ENCODE measurements at regions not wholly inside any gene's neighbourhood (a gene's known extent, or its start where the extent isn't known, plus 50 kb on each side); places are given as distances from the start of the nearest gene placed in this dataset.

DNA sequence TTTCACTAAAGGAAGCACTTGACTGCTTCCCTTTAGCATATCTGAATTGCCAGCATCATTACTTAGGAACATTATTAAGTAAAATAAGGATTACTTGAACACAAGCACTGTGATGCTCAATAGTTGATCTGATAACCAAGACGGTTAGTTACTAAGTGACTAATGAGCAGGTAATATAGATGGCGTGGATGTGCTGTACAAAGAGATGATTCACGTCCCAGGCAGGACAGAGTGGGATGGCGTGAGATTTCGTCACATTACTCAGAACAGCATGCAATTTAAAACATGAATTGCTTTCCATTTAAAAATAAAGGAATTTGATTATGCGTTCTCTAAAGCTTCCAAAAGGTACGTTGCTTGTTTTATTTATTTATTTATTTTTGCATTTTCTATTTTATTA lies 240.0 kb upstream of the ARHGEF26 start:
- no TSS peak for BruUV-seq (replicated peaks)
- Mint-ChIP-seq H3K27ac (ENCODE audit: unreplicated experiment) (no peak overlapping the region), H3K9me3 (ENCODE audit: low read depth, unreplicated experiment) (no peaks in the 10 kb centered on the region), H3K36me3 (ENCODE audit: insufficient read depth, unreplicated experiment) (no peaks in the 10 kb centered on the region), H3K27me3 (ENCODE audit: unreplicated experiment) (no peaks in the 10 kb centered on the region), H3K4me1 (ENCODE audit: low read depth, unreplicated experiment) (no peaks in the 10 kb centered on the region), H3K4me3 (ENCODE audit: low read depth, unreplicated experiment) (no peak overlapping the region)
- TF ChIP-seq, protein P1, sequence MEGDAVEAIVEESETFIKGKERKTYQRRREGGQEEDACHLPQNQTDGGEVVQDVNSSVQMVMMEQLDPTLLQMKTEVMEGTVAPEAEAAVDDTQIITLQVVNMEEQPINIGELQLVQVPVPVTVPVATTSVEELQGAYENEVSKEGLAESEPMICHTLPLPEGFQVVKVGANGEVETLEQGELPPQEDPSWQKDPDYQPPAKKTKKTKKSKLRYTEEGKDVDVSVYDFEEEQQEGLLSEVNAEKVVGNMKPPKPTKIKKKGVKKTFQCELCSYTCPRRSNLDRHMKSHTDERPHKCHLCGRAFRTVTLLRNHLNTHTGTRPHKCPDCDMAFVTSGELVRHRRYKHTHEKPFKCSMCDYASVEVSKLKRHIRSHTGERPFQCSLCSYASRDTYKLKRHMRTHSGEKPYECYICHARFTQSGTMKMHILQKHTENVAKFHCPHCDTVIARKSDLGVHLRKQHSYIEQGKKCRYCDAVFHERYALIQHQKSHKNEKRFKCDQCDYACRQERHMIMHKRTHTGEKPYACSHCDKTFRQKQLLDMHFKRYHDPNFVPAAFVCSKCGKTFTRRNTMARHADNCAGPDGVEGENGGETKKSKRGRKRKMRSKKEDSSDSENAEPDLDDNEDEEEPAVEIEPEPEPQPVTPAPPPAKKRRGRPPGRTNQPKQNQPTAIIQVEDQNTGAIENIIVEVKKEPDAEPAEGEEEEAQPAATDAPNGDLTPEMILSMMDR (IDR thresholded peaks at IDR 0.05; ENCODE audit: unreplicated experiment) = no peak
- DNase-seq = no peak
- intact Hi-C loops (cut with micrococcal nuclease; ENCODE audit: unreplicated experiment) = no loop called here
- CTCF ChIA-PET = no interaction called here

- Mint-ChIP-seq H3K27ac (ENCODE audit: unreplicated experiment) (no peak overlapping the region), H3K4me3 (ENCODE audit: low read depth, unreplicated experiment) (no peak overlapping the region), H3K36me3 (ENCODE audit: insufficient read depth, unreplicated experiment) (no peaks in the 10 kb centered on the region), H3K27me3 (ENCODE audit: unreplicated experiment) (no peaks in the 10 kb centered on the region), H3K9me3 (ENCODE audit: low read depth, unreplicated experiment) (no peaks in the 10 kb centered on the region), H3K4me1 (ENCODE audit: low read depth, unreplicated experiment) (no peaks in the 10 kb centered on the region)
- intact Hi-C loops (cut with micrococcal nuclease; ENCODE audit: unreplicated experiment) = no loop called here
- CTCF ChIA-PET = no interaction called here
- TF ChIP-seq, protein P1 (IDR thresholded peaks at IDR 0.05; ENCODE audit: unreplicated experiment) = no peak
- no TSS peak for BruUV-seq (replicated peaks)
- DNase-seq = no peak
These were observed 235.8 kb upstream of the ARHGEF26 start for GRCh38 chr3:153885359-153885758.

GRCh38 chr3:153889905-153890334 lies 231.3 kb upstream of the ARHGEF26 start:
- intact Hi-C loops (cut with micrococcal nuclease; ENCODE audit: unreplicated experiment) = no loop called here
- no peak overlapping the region for H3K4me3 Mint-ChIP-seq (ENCODE audit: low read depth, unreplicated experiment)
- no TSS peak for BruUV-seq (replicated peaks)

DNA sequence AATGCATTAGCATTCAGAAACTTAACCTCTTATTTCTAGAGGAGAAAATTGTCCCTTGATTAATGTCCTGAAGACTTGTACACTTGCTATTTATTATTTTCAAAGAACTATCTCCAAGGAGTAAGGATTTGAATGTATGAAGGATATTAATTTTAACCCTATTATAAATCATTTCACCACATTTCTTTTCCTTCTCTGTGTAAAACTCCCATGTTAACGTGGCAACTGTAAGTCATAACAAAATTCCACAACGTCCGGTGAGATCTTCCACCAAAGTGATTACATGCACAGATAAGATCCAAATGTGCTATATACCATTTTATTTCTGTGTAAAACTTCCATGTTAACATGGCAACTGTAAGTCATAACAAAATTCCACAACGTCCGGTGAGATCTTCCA lies 229.1 kb upstream of the ARHGEF26 start:
- Mint-ChIP-seq H3K4me3 (ENCODE audit: low read depth, unreplicated experiment) (no peak overlapping the region), H3K4me1 (ENCODE audit: low read depth, unreplicated experiment) (no peaks in the 10 kb centered on the region), H3K27me3 (ENCODE audit: unreplicated experiment) (no peaks in the 10 kb centered on the region), H3K9me3 (ENCODE audit: low read depth, unreplicated experiment) (no peaks in the 10 kb centered on the region), H3K27ac (ENCODE audit: unreplicated experiment) (no peak overlapping the region), H3K36me3 (ENCODE audit: insufficient read depth, unreplicated experiment) (no peaks in the 10 kb centered on the region)
- TF ChIP-seq, protein P1 (IDR thresholded peaks at IDR 0.05; ENCODE audit: unreplicated experiment) = no peak
- no TSS peak for BruUV-seq (replicated peaks)
- no peak for DNase-seq
- intact Hi-C loops (cut with micrococcal nuclease; ENCODE audit: unreplicated experiment) = no loop called here
- CTCF ChIA-PET = no interaction called here

More at GRCh38 chr3:153889905-153890334, 231.3 kb upstream of the ARHGEF26 start:
- no peak overlapping the region for H3K27ac Mint-ChIP-seq (ENCODE audit: unreplicated experiment)
- H3K4me1 Mint-ChIP-seq (ENCODE audit: low read depth, unreplicated experiment) = no peaks in the 10 kb centered on the region
- no peak for DNase-seq
- H3K27me3 Mint-ChIP-seq (ENCODE audit: unreplicated experiment) = no peaks in the 10 kb centered on the region
- no peaks in the 10 kb centered on the region for H3K9me3 Mint-ChIP-seq (ENCODE audit: low read depth, unreplicated experiment)
- no peaks in the 10 kb centered on the region for H3K36me3 Mint-ChIP-seq (ENCODE audit: insufficient read depth, unreplicated experiment)
- CTCF ChIA-PET = no interaction called here
- TF ChIP-seq, protein P1 (IDR thresholded peaks at IDR 0.05; ENCODE audit: unreplicated experiment) = no peak
